ENCODE measurements at regions not wholly inside any gene's neighbourhood (a gene's known extent, or its start where the extent isn't known, plus 50 kb on each side); places are given as distances from the start of the nearest gene placed in this dataset.

DNA sequence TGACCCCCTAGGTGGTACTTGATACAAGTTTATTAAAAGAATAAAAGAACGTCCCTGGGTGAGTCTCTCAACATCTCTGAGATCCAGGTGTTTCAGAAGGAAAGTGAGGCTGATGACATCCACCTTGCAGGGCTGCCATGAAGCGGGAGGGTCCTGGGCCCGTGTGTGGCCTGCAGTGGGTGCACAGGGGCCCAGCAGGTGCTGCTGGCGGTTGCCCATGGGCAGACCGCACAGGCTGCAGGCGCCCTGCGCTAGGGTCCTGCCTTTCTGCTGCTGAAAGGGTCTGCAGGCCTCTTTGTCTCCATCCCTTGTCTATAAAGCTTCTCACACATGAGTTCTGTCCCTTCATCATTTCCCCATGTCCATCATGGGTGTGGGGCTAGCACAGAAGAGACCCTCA lies 247.0 kb downstream of the TFCP2L1 start:
- Histone ChIP-seq H3K4me1 (ENCODE audit: control insufficient read depth, extremely low read depth, insufficient read depth, low read length) (no peaks in the 10 kb centered on the region), H3K9ac (replicated peaks; ENCODE audit: extremely low read depth, insufficient read depth, low read length) (no peak overlapping the region), H3K9me1 (replicated peaks; ENCODE audit: control insufficient read depth, extremely low read depth, insufficient read depth, low read length) (no peaks in the 10 kb centered on the region), H4K20me1 (replicated peaks; ENCODE audit: control insufficient read depth, extremely low read depth, insufficient read depth, low read length) (no peaks in the 10 kb centered on the region), H3K9me3 (replicated peaks; ENCODE audit: control insufficient read depth, insufficient read depth, low read length) (no peaks in the 10 kb centered on the region), H3K27me3 (ENCODE audit: control insufficient read depth in 2 of 2, insufficient read depth in 2 of 2, low read length in 2 of 2) (peaks cover 0 to 4% of the 10 kb centered on the region in 2 experiments), H3K4me2 (ENCODE audit: insufficient read depth, low read length) (no peak overlapping the region), H3K79me2 (ENCODE audit: control insufficient read depth, insufficient read depth, low read length) (no peaks in the 10 kb centered on the region), H3K27ac (ENCODE audit: insufficient read depth, low read depth, low read length) (no peak overlapping the region), H3K4me3 (replicated peaks in 1 of 3; ENCODE audit: insufficient read depth in 1 of 3, low read depth in 1 of 3, low read length in 3 of 3) (no peak overlapping the region), H2AFZ (ENCODE audit: low read depth, low read length) (no peak overlapping the region), H3K36me3 (ENCODE audit: control insufficient read depth in 2 of 2, extremely low read depth in 1 of 2, insufficient read depth in 2 of 2, low read length in 2 of 2) (no peaks in the 10 kb centered on the region)
- POLR2A ChIA-PET: no interaction called here
- dilution Hi-C loops (cut with MboI; ENCODE audit: extremely low pct_ligation_motif_present, low sequenced_read_pairs): no loop called here
- no peak for TF ChIP-seq JUN (IDR thresholded peaks at IDR 0.05; ENCODE audit: borderline replicate concordance, insufficient read depth, insufficient read length, low read depth)
- TF ChIP-seq POLR2AphosphoS5 (IDR thresholded peaks at IDR 0.05; ENCODE audit: insufficient read depth, low read depth, low read length): no peak
- no peak for TF ChIP-seq POLR2A (IDR thresholded peaks at IDR 0.05; ENCODE audit: low read depth, low read length)
- no peak for TF ChIP-seq GATA2 (IDR thresholded peaks at IDR 0.05; ENCODE audit: insufficient read depth, insufficient read length, low read depth, low read length)
- TF ChIP-seq MYC (IDR thresholded peaks at IDR 0.05; ENCODE audit: low read depth, low read length): no peak
- TF ChIP-seq, protein P1, sequence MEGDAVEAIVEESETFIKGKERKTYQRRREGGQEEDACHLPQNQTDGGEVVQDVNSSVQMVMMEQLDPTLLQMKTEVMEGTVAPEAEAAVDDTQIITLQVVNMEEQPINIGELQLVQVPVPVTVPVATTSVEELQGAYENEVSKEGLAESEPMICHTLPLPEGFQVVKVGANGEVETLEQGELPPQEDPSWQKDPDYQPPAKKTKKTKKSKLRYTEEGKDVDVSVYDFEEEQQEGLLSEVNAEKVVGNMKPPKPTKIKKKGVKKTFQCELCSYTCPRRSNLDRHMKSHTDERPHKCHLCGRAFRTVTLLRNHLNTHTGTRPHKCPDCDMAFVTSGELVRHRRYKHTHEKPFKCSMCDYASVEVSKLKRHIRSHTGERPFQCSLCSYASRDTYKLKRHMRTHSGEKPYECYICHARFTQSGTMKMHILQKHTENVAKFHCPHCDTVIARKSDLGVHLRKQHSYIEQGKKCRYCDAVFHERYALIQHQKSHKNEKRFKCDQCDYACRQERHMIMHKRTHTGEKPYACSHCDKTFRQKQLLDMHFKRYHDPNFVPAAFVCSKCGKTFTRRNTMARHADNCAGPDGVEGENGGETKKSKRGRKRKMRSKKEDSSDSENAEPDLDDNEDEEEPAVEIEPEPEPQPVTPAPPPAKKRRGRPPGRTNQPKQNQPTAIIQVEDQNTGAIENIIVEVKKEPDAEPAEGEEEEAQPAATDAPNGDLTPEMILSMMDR (IDR thresholded peaks at IDR 0.05; ENCODE audit: extremely low read depth in 1 of 2, insufficient read depth in 1 of 2, low read depth in 1 of 2, low read length in 2 of 2): no peak
- TF ChIP-seq FOS (IDR thresholded peaks at IDR 0.05; ENCODE audit: borderline replicate concordance, insufficient read depth, low read length): no peak
- TF ChIP-seq, protein P2, sequence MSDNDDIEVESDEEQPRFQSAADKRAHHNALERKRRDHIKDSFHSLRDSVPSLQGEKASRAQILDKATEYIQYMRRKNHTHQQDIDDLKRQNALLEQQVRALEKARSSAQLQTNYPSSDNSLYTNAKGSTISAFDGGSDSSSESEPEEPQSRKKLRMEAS (IDR thresholded peaks at IDR 0.05; ENCODE audit: insufficient read depth, insufficient read length): no peak
- TF ChIP-seq EZH2 (IDR thresholded peaks at IDR 0.05; ENCODE audit: borderline replicate concordance, low read depth, low read length, severe bottlenecking): no peak
- no peak for FAIRE-seq
- DNase-seq (ENCODE audit: low read depth, low spot score): no peak
- CTCF ChIA-PET: no interaction called here
- BruUV-seq (replicated peaks): no TSS peak
- intact Hi-C loops (cut with micrococcal nuclease): no loop called here
